Vagina (tissue), 2 donors: ENCODE measurements at regions not wholly inside any gene's neighbourhood (a gene's known extent, or its start where the extent isn't known, plus 50 kb on each side); places are given as distances from the start of the nearest gene placed in this dataset.

Source experiments
- CTCF ChIP-seq, 3 experiments: fragments of 450-650 bp in 2 of 3; fragments of 200-600 bp in 1 of 3; sonication (generic) in 1 of 3; IDR thresholded peaks; one replicate each; pipeline ENCODE4 v1.5.1; 2017 to 2019; ENCODE audit warnings: antibody characterized with exemption in 3 of 3, mild to moderate bottlenecking in 2 of 3, moderate library complexity in 2 of 3
- POLR2A ChIP-seq, 2 donors: fragments of 450-650 bp; IDR thresholded peaks; one replicate each; pipeline ENCODE4 v1.6.1; 2017; ENCODE audit warnings: antibody characterized with exemption in 2 of 2, mild to moderate bottlenecking in 2 of 2, moderate library complexity in 2 of 2

GRCh38 chr1:229190057-229190575 is 80.8 kb upstream of the RAB4A start:
- no peak for TF ChIP-seq CTCF (IDR thresholded peaks at IDR 0.05)
- no peak for TF ChIP-seq POLR2A (IDR thresholded peaks at IDR 0.05)
